IMR-90 (cell line): ENCODE measurements at regions not wholly inside any gene's neighbourhood (a gene's known extent, or its start where the extent isn't known, plus 50 kb on each side); places are given as distances from the start of the nearest gene placed in this dataset.

Experiments
- ATAC-seq: fragments of 200-7000 bp; cut with Tn5 transposase; 2 replicates; pipeline ENCODE4 v1.9.1; 2020; ENCODE audit warnings: low read depth, mild to moderate bottlenecking, moderate library complexity
- BruUV-seq: library from RNA; stranded (reverse); fragments of 400-500 nt; replicated peaks from 2 replicates; lab custom pipeline; 2021; lab: Mats Ljungman, UMichigan
- CTCF ChIA-PET: fragments of 300-600 bp; formaldehyde crosslinking; extraction: SDS; loops from one replicate; lab custom pipeline; 2021; ENCODE audit warnings: antibody characterized with exemption; lab: Yijun Ruan, JAX
- POLR2A ChIA-PET: fragments of 300-600 bp; sonication (Branson Sonifier 250); formaldehyde crosslinking; loops from one replicate; lab custom pipeline; 2022; ENCODE audit warnings: antibody characterized with exemption; ENCODE audit not compliant: unreplicated experiment; lab: Charles Lee
- DNase-seq: peaks from one replicate; pipeline ENCODE4 v3.0.0; 2013
- H2AFZ ChIP-seq: replicated peaks from 2 replicates; pipeline ENCODE3; 2013; ENCODE audit warnings: low read length, mild to moderate bottlenecking; ENCODE audit not compliant: poor library complexity
- H2AK5ac ChIP-seq: 2 replicates; pipeline ENCODE4 v1.6.1; 2013; ENCODE audit warnings: low read depth, low read length, inconsistent platforms
- H2AK9ac ChIP-seq: replicated peaks from 2 replicates; pipeline ENCODE3; 2013; ENCODE audit warnings: mild to moderate bottlenecking, low read depth, low read length, moderate library complexity; ENCODE audit not compliant: poor library complexity
- H2BK120ac ChIP-seq: 2 replicates; pipeline ENCODE4 v1.6.1; 2013; ENCODE audit warnings: low read depth, low read length, inconsistent platforms
- H2BK15ac ChIP-seq: 3 replicates; pipeline ENCODE4 v1.6.1; 2013; ENCODE audit warnings: low read depth, low read length, inconsistent platforms
- H2BK20ac ChIP-seq: 2 replicates; pipeline ENCODE4 v1.6.1; 2013; ENCODE audit warnings: low read depth, mild to moderate bottlenecking, inconsistent platforms, low read length, moderate library complexity
- H2BK5ac ChIP-seq: 2 replicates; pipeline ENCODE4 v1.6.1; 2013; ENCODE audit warnings: mild to moderate bottlenecking, low read depth, low read length, inconsistent platforms; ENCODE audit not compliant: poor library complexity, severe bottlenecking
- H3K14ac ChIP-seq: replicated peaks from 2 replicates; pipeline ENCODE4 v1.6.1; 2013; ENCODE audit warnings: low read depth, low read length, inconsistent platforms
- H3K18ac ChIP-seq: 2 replicates; pipeline ENCODE4 v1.6.1; 2013; ENCODE audit warnings: low read depth, low read length, control low read depth
- H3K23ac ChIP-seq: 2 replicates; pipeline ENCODE4 v1.6.1; 2013; ENCODE audit warnings: low read depth, low read length, inconsistent platforms
- H3K27ac ChIP-seq: 2 replicates; pipeline ENCODE4 v1.5.1; 2013; ENCODE audit warnings: mild to moderate bottlenecking, control low read depth, low read length; ENCODE audit not compliant: insufficient read depth
- H3K27me3 ChIP-seq: 2 replicates; pipeline ENCODE4 v1.6.1; 2013; ENCODE audit warnings: low read length; ENCODE audit not compliant: control insufficient read depth, insufficient read depth
- H3K36me3 ChIP-seq: 2 replicates; pipeline ENCODE4 v1.6.1; 2013; ENCODE audit warnings: low read length, mixed read lengths; ENCODE audit not compliant: control insufficient read depth, insufficient read depth
- H3K4ac ChIP-seq: 2 replicates; pipeline ENCODE4 v1.6.1; 2013; ENCODE audit warnings: low read depth, low read length, inconsistent platforms
- H3K4me1 ChIP-seq: 2 replicates; pipeline ENCODE4 v1.6.1; 2013; ENCODE audit warnings: low read length, mixed read lengths; ENCODE audit not compliant: control insufficient read depth, insufficient read depth
- H3K4me2 ChIP-seq: 2 replicates; pipeline ENCODE4 v1.6.1; 2013; ENCODE audit warnings: low read depth, mild to moderate bottlenecking, control low read depth, low read length, moderate library complexity
- H3K4me3 ChIP-seq: 2 replicates; pipeline ENCODE4 v1.5.1; 2013; ENCODE audit warnings: low read depth, mild to moderate bottlenecking, control low read depth, low read length, moderate library complexity; ENCODE audit not compliant: insufficient read depth
- H3K56ac ChIP-seq: 2 replicates; pipeline ENCODE4 v1.6.1; 2013; ENCODE audit warnings: low read length, inconsistent platforms; ENCODE audit not compliant: insufficient read depth; ENCODE audit errors: extremely low read depth
- H3K79me1 ChIP-seq, 2 experiments: 2 replicates each; pipeline ENCODE4 v1.6.1; 2013; ENCODE audit warnings: low read length in 2 of 2, inconsistent platforms in 1 of 2, low read depth in 1 of 2
- H3K9ac ChIP-seq: 2 replicates; pipeline ENCODE4 v1.6.1; 2013; ENCODE audit warnings: low read depth, low read length, control low read depth
- H3K9me1 ChIP-seq: 2 replicates; pipeline ENCODE4 v1.6.1; 2013; ENCODE audit warnings: low read length, inconsistent platforms; ENCODE audit not compliant: insufficient read depth
- H3K9me3 ChIP-seq: 2 replicates; pipeline ENCODE4 v1.6.1; 2013; ENCODE audit warnings: low read length; ENCODE audit not compliant: control insufficient read depth, insufficient read depth
- H4K20me1 ChIP-seq: 2 replicates; pipeline ENCODE4 v1.6.1; 2013; ENCODE audit warnings: low read length, inconsistent platforms; ENCODE audit not compliant: insufficient read depth
- H4K5ac ChIP-seq: 2 replicates; pipeline ENCODE4 v1.6.1; 2013; ENCODE audit warnings: mild to moderate bottlenecking, low read depth, low read length, control low read depth
- H4K8ac ChIP-seq, 2 experiments: 2 replicates each; pipeline ENCODE4 v1.6.1; 2013; ENCODE audit warnings: low read depth in 2 of 2, low read length in 2 of 2, control low read depth in 1 of 2, inconsistent platforms in 1 of 2
- H4K91ac ChIP-seq: 2 replicates; pipeline ENCODE4 v1.6.1; 2013; ENCODE audit warnings: low read depth, low read length, inconsistent platforms; ENCODE audit not compliant: insufficient read depth
- BHLHE40 ChIP-seq: fragments of 150-350 bp; IDR thresholded peaks from 2 replicates; pipeline ENCODE4 v1.6.1; 2016; ENCODE audit warnings: mild to moderate bottlenecking, low read depth, low read length
- CEBPB ChIP-seq: IDR thresholded peaks from 2 replicates; pipeline ENCODE4 v1.6.1; 2012; ENCODE audit warnings: low read depth, low read length, improper control_type of control experiment
- CHD1 ChIP-seq: IDR thresholded peaks from 2 replicates; pipeline ENCODE4 v1.6.1; 2012; ENCODE audit warnings: low read depth, low read length, improper control_type of control experiment
- FOS ChIP-seq: fragments of 150-350 bp; IDR thresholded peaks from 2 replicates; pipeline ENCODE4 v1.6.1; 2016; ENCODE audit warnings: low read depth, low read length
- MAFK ChIP-seq: IDR thresholded peaks from 2 replicates; pipeline ENCODE4 v1.6.1; 2012; ENCODE audit warnings: low read depth, low read length, improper control_type of control experiment
- MAZ ChIP-seq: IDR thresholded peaks from 2 replicates; pipeline ENCODE4 v1.6.1; 2012; ENCODE audit warnings: low read depth, mild to moderate bottlenecking, low read length, improper control_type of control experiment, moderate library complexity, borderline replicate concordance
- MXI1 ChIP-seq: IDR thresholded peaks from 2 replicates; pipeline ENCODE4 v1.6.1; 2012; ENCODE audit warnings: low read depth, mild to moderate bottlenecking, low read length, moderate library complexity, borderline replicate concordance
- NFE2L2 ChIP-seq: fragments of 150-350 bp; IDR thresholded peaks from 2 replicates; pipeline ENCODE4 v1.6.1; 2016; ENCODE audit warnings: low read depth, mild to moderate bottlenecking, low read length
- POLR2A ChIP-seq: IDR thresholded peaks from 2 replicates; pipeline ENCODE4 v1.6.1; 2012; ENCODE audit warnings: mild to moderate bottlenecking, low read depth, low read length
- RAD21 ChIP-seq: IDR thresholded peaks from 2 replicates; pipeline ENCODE4 v1.6.1; 2012; ENCODE audit warnings: low read length, improper control_type of control experiment
- RCOR1 ChIP-seq: IDR thresholded peaks from 2 replicates; pipeline ENCODE4 v1.6.1; 2012; ENCODE audit warnings: mild to moderate bottlenecking, low read length, improper control_type of control experiment; ENCODE audit not compliant: insufficient replicate concordance
- RFX5 ChIP-seq: IDR thresholded peaks from 2 replicates; pipeline ENCODE4 v1.8.0; 2012; ENCODE audit warnings: low read depth, mild to moderate bottlenecking, low read length, moderate library complexity
- SMC3 ChIP-seq: fragments of 150-350 bp; IDR thresholded peaks from 2 replicates; pipeline ENCODE4 v1.6.1; 2016; ENCODE audit warnings: low read depth, mild to moderate bottlenecking, antibody characterized with exemption, low read length, moderate library complexity
- WGBS, 2 experiments: methylation state at CpG; one replicate each; pipeline versions ENCODE4 v1.1.5 to v1.1.7; 2013; ENCODE audit warnings: missing lambda C conversion rate in 2 of 2; ENCODE audit not compliant: insufficient read length in 1 of 2; ENCODE audit errors: extremely low coverage in 2 of 2; 5-methylcytosine and 5-hydroxymethylcytosine counted together
- dilution Hi-C: fragments of 300-500 bp; cut with HindIII; formaldehyde crosslinking; loops from one replicate; pipeline ENCODE4 v1.14.3; 2018; ENCODE audit warnings: low sequenced_read_pairs; ENCODE audit not compliant: unreplicated experiment
- in situ Hi-C: fragments of 300-500 bp; cut with MboI; formaldehyde crosslinking; loops from 3 replicates; pipeline ENCODE4 v1.14.3; 2019; ENCODE audit warnings: low sequenced_read_pairs, inconsistent platforms, mixed read lengths
- intact Hi-C: fragments of 100-400 bp; cut with micrococcal nuclease; formaldehyde crosslinking; loops from 2 replicates; pipeline ENCODE4 v1.10.0; 2022
- TF ChIP-seq, protein P1 (sequence below): fragments of 150-350 bp; IDR thresholded peaks from 2 replicates; pipeline ENCODE4 v1.6.1; 2017; ENCODE audit warnings: mild to moderate bottlenecking, antibody characterized with exemption, low read length, low read depth
- TF ChIP-seq, protein P2 (sequence below): fragments of 150-350 bp; IDR thresholded peaks from 2 replicates; pipeline ENCODE4 v1.6.1; 2016; ENCODE audit warnings: low read depth, mild to moderate bottlenecking, low read length, moderate library complexity, borderline replicate concordance
- TF ChIP-seq, protein P3 (sequence below): conservative IDR thresholded peaks from 2 replicates; pipeline ENCODE4 v1.5.1; 2012; ENCODE audit warnings: mild to moderate bottlenecking, low read depth, low read length, improper control_type of control experiment

DNA sequence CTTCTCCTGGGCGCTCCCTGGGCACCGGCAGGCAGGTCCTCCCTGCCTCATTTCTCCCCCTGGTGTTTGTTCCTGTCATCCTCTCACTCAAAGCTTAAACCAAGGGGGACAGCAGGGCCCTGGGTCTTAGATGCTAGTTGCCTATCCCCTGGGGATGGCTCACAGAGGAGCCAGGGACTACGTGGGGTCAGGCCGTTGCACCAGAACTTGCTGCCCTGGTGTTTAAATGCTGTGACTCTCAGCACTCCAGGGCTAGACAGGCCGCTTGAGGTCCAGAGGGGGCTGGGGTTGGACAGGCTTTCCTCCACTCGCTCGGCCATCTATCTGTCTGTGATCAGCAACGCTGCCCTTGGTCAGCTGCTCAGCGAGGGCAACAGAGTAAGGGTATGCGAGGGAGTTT lies 340.3 kb downstream of the CXCL12 start:
- no peak overlapping the region for H3K9ac ChIP-seq
- no peak for ATAC-seq
- H3K9me3 ChIP-seq: no peaks in the 10 kb centered on the region
- no peak overlapping the region for H4K8ac ChIP-seq
- H2BK5ac ChIP-seq: no peak overlapping the region
- H3K27ac ChIP-seq: no peak overlapping the region
- intact Hi-C loops (no loop called here), in situ Hi-C loops (no loop called here), dilution Hi-C loops (no loop called here)
- H2BK120ac ChIP-seq: no peak overlapping the region
- H3K14ac ChIP-seq: no peak overlapping the region
- POLR2A ChIA-PET: no interaction called here
- WGBS, 2 experiments: 83% methylated on average over 1 of the region's 10 CpGs; no CpG with 5 or more reads in 1 of the 2 experiments
- H3K4me3 ChIP-seq: no peak overlapping the region
- TF ChIP-seq POLR2A: no peak
- TF ChIP-seq RAD21: no peak
- TF ChIP-seq, protein P1, sequence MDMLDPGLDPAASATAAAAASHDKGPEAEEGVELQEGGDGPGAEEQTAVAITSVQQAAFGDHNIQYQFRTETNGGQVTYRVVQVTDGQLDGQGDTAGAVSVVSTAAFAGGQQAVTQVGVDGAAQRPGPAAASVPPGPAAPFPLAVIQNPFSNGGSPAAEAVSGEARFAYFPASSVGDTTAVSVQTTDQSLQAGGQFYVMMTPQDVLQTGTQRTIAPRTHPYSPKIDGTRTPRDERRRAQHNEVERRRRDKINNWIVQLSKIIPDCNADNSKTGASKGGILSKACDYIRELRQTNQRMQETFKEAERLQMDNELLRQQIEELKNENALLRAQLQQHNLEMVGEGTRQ: no peak
- no peak for TF ChIP-seq BHLHE40
- TF ChIP-seq MAFK: no peak
- TF ChIP-seq MAZ: no peak
- TF ChIP-seq CHD1: no peak
- TF ChIP-seq SMC3: no peak
- TF ChIP-seq, protein P2, sequence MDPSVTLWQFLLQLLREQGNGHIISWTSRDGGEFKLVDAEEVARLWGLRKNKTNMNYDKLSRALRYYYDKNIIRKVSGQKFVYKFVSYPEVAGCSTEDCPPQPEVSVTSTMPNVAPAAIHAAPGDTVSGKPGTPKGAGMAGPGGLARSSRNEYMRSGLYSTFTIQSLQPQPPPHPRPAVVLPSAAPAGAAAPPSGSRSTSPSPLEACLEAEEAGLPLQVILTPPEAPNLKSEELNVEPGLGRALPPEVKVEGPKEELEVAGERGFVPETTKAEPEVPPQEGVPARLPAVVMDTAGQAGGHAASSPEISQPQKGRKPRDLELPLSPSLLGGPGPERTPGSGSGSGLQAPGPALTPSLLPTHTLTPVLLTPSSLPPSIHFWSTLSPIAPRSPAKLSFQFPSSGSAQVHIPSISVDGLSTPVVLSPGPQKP: no peak
- TF ChIP-seq MXI1: no peak
- TF ChIP-seq NFE2L2: no peak
- TF ChIP-seq, protein P3, sequence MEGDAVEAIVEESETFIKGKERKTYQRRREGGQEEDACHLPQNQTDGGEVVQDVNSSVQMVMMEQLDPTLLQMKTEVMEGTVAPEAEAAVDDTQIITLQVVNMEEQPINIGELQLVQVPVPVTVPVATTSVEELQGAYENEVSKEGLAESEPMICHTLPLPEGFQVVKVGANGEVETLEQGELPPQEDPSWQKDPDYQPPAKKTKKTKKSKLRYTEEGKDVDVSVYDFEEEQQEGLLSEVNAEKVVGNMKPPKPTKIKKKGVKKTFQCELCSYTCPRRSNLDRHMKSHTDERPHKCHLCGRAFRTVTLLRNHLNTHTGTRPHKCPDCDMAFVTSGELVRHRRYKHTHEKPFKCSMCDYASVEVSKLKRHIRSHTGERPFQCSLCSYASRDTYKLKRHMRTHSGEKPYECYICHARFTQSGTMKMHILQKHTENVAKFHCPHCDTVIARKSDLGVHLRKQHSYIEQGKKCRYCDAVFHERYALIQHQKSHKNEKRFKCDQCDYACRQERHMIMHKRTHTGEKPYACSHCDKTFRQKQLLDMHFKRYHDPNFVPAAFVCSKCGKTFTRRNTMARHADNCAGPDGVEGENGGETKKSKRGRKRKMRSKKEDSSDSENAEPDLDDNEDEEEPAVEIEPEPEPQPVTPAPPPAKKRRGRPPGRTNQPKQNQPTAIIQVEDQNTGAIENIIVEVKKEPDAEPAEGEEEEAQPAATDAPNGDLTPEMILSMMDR: no peak
- no peak for TF ChIP-seq CEBPB
- TF ChIP-seq RFX5: no peak
- no peak for TF ChIP-seq RCOR1
- no peak for TF ChIP-seq FOS
- peaks cover 6% of the 10 kb centered on the region; the same call in 1 of the 2 replicates for H3K27me3 ChIP-seq
- H3K23ac ChIP-seq: no peak overlapping the region
- no TSS peak for BruUV-seq
- H3K79me1 ChIP-seq: no peaks in the 10 kb centered on the region
- H3K4ac ChIP-seq: no peak overlapping the region
- H4K5ac ChIP-seq: no peak overlapping the region
- H3K4me2 ChIP-seq: no peak overlapping the region
- no peak overlapping the region for H3K18ac ChIP-seq
- H3K4me1 ChIP-seq: peaks cover 7% of the 10 kb centered on the region
- no peak for DNase-seq
- 0 out of 2 replicates have a peak, but pooled peaks cover 3% of the 10 kb centered on the region for H3K9me1 ChIP-seq
- no peaks in the 10 kb centered on the region for H4K20me1 ChIP-seq
- CTCF ChIA-PET: no interaction called here
- H2AFZ ChIP-seq: no peak overlapping the region
- H3K36me3 ChIP-seq: no peaks in the 10 kb centered on the region
- H2BK15ac ChIP-seq: no peak overlapping the region
- no peak overlapping the region for H4K91ac ChIP-seq
- no peak overlapping the region for H2AK5ac ChIP-seq
- H2BK20ac ChIP-seq: no peak overlapping the region
- H3K56ac ChIP-seq: no peak overlapping the region
- no peak overlapping the region for H2AK9ac ChIP-seq
